HG03460 (cell line): ENCODE measurements at regions not wholly inside any gene's neighbourhood (a gene's known extent, or its start where the extent isn't known, plus 50 kb on each side); places are given as distances from the start of the nearest gene placed in this dataset.
"Not testable (repeated sequence)": the region's sequence is repeated elsewhere in the genome, so short reads cannot be mapped to it uniquely, and the experiment has no call there.

Experiments
- ATAC-seq: cut with Tn5 transposase; IDR thresholded peaks from one replicate; pipeline ENCODE4 v1.9.1; 2021; ENCODE audit not compliant: unreplicated experiment

- no peak for ATAC-seq
These were observed 258.4 kb upstream of the CACNA2D1 start for GRCh38 chr7:82701949-82702348.

- no peak for ATAC-seq
These were observed 257.2 kb upstream of the CACNA2D1 start for GRCh38 chr7:82700741-82701140.

- no peak for ATAC-seq
These were observed 256.2 kb upstream of the CACNA2D1 start for GRCh38 chr7:82699773-82700186.

GRCh38 chr7:82697897-82698296 is 254.3 kb upstream of the CACNA2D1 start:
- no peak for ATAC-seq

GRCh38 chr7:82696631-82697030 is 253.1 kb upstream of the CACNA2D1 start:
- ATAC-seq = no peak

GRCh38 chr7:82694022-82694421 is 250.4 kb upstream of the CACNA2D1 start:
- no peak for ATAC-seq

- ATAC-seq = no peak
These were observed 247.4 kb upstream of the CACNA2D1 start for GRCh38 chr7:82690929-82691328.

- no peak for ATAC-seq
These were observed 241.6 kb upstream of the CACNA2D1 start for GRCh38 chr7:82685214-82685613.

GRCh38 chr7:82678716-82679115 is 235.1 kb upstream of the CACNA2D1 start:
- no peak for ATAC-seq

GRCh38 chr7:82678259-82678658 is 234.7 kb upstream of the CACNA2D1 start:
- no peak for ATAC-seq

- ATAC-seq = peak; percentile 78
These were observed 233.9 kb upstream of the CACNA2D1 start for GRCh38 chr7:82677493-82677892.

GRCh38 chr7:82676777-82677463 is 233.3 kb upstream of the CACNA2D1 start:
- no peak for ATAC-seq

- ATAC-seq = no peak
These were observed 231.8 kb upstream of the CACNA2D1 start for GRCh38 chr7:82675396-82675795.

- no peak for ATAC-seq
These were observed 230.7 kb upstream of the CACNA2D1 start for GRCh38 chr7:82674268-82674667.

- ATAC-seq = no peak
These were observed 228.5 kb upstream of the CACNA2D1 start for GRCh38 chr7:82672078-82672477.

- no peak for ATAC-seq
These were observed 225.6 kb upstream of the CACNA2D1 start for GRCh38 chr7:82669141-82669540.

GRCh38 chr7:82668676-82669075 is 225.1 kb upstream of the CACNA2D1 start:
- ATAC-seq = no peak

GRCh38 chr7:82665966-82666507 is 222.5 kb upstream of the CACNA2D1 start:
- no peak for ATAC-seq

GRCh38 chr7:82655965-82656364 is 212.4 kb upstream of the CACNA2D1 start:
- no peak for ATAC-seq

- not testable (repeated sequence) for ATAC-seq
These were observed 206.5 kb upstream of the CACNA2D1 start for GRCh38 chr7:82650095-82650494.

GRCh38 chr7:82633592-82633991 is 190.0 kb upstream of the CACNA2D1 start:
- no peak for ATAC-seq

- no peak for ATAC-seq
These were observed 188.4 kb upstream of the CACNA2D1 start for GRCh38 chr7:82631998-82632397.

- ATAC-seq = no peak
These were observed 186.0 kb upstream of the CACNA2D1 start for GRCh38 chr7:82629583-82629982.
